Neuronal stem cell (in vitro differentiated cells): ENCODE measurements at regions not wholly inside any gene's neighbourhood (a gene's known extent, or its start where the extent isn't known, plus 50 kb on each side); places are given as distances from the start of the nearest gene placed in this dataset.

Experiments used
- DNase-seq: peaks from one replicate; pipeline ENCODE4 v3.0.0-alpha.2; 2013; ENCODE audit warnings: low spot score
- H2AFZ ChIP-seq: one replicate; pipeline ENCODE4 v1.6.1; 2013; ENCODE audit warnings: mild to moderate bottlenecking, low read length, inconsistent platforms
- H2AK5ac ChIP-seq: 2 replicates; pipeline ENCODE4 v1.6.1; 2013; ENCODE audit warnings: low read depth, mild to moderate bottlenecking, inconsistent platforms, low read length, moderate library complexity, mixed read lengths
- H2BK120ac ChIP-seq: 2 replicates; pipeline ENCODE4 v1.6.1; 2013; ENCODE audit warnings: low read depth, mild to moderate bottlenecking, inconsistent platforms, low read length, moderate library complexity, mixed read lengths
- H2BK12ac ChIP-seq: one replicate; pipeline ENCODE4 v1.6.1; 2013; ENCODE audit warnings: low read length, inconsistent platforms
- H2BK15ac ChIP-seq: 2 replicates; pipeline ENCODE4 v1.6.1; 2013; ENCODE audit warnings: mild to moderate bottlenecking, low read length, inconsistent platforms, mixed read lengths
- H2BK5ac ChIP-seq: one replicate; pipeline ENCODE4 v1.6.1; 2013; ENCODE audit warnings: inconsistent platforms, mild to moderate bottlenecking, low read length, moderate library complexity
- H3K14ac ChIP-seq: one replicate; pipeline ENCODE4 v1.6.1; 2013; ENCODE audit warnings: low read length, inconsistent platforms
- H3K18ac ChIP-seq: 2 replicates; pipeline ENCODE4 v1.6.1; 2013; ENCODE audit warnings: low read length, inconsistent platforms
- H3K23ac ChIP-seq: 2 replicates; pipeline ENCODE4 v1.6.1; 2013; ENCODE audit warnings: low read depth, mild to moderate bottlenecking, mixed read lengths, low read length, inconsistent platforms; ENCODE audit not compliant: poor library complexity
- H3K27ac ChIP-seq: replicated peaks from 3 replicates; pipeline ENCODE4 v1.5.1; 2013; ENCODE audit warnings: low read length, inconsistent platforms
- H3K27me3 ChIP-seq, 3 experiments: 2 replicates each; pipeline ENCODE4 v1.6.1; 2013; ENCODE audit warnings: low read length in 3 of 3, mild to moderate bottlenecking in 2 of 3, inconsistent platforms in 1 of 3, low read depth in 1 of 3, mixed read lengths in 1 of 3, moderate library complexity in 1 of 3; ENCODE audit not compliant: control insufficient read depth in 3 of 3, insufficient read depth in 3 of 3
- H3K36me3 ChIP-seq, 2 donors: replicated peaks in 1 of 2; 2 replicates each; pipeline ENCODE4 v1.6.1; 2013; ENCODE audit warnings: low read length in 2 of 2; ENCODE audit not compliant: control insufficient read depth in 2 of 2, insufficient read depth in 2 of 2
- H3K4ac ChIP-seq: 2 replicates; pipeline ENCODE4 v1.6.1; 2013; ENCODE audit warnings: inconsistent platforms, mild to moderate bottlenecking, low read length, moderate library complexity
- H3K4me1 ChIP-seq, 2 donors: 1 replicate in 1 of 2; 2 replicates in 1 of 2; pipeline ENCODE4 v1.6.1; 2013; ENCODE audit warnings: low read length in 2 of 2, low read depth in 1 of 2; ENCODE audit not compliant: control insufficient read depth in 2 of 2, insufficient read depth in 1 of 2
- H3K4me2 ChIP-seq: one replicate; pipeline ENCODE4 v1.6.1; 2013; ENCODE audit warnings: mild to moderate bottlenecking, low read length, inconsistent platforms; ENCODE audit not compliant: insufficient read depth, poor library complexity, severe bottlenecking
- H3K4me3 ChIP-seq, 2 donors: 2 replicates each; pipeline ENCODE4 v1.5.1; 2013; ENCODE audit warnings: low read length in 2 of 2, mild to moderate bottlenecking in 2 of 2, inconsistent platforms in 1 of 2, moderate library complexity in 1 of 2
- H3K79me1 ChIP-seq: one replicate; pipeline ENCODE4 v1.6.1; 2013; ENCODE audit warnings: low read depth, mild to moderate bottlenecking, inconsistent platforms, low read length, moderate library complexity
- H3K9ac ChIP-seq: one replicate; pipeline ENCODE4 v1.6.1; 2013; ENCODE audit warnings: mild to moderate bottlenecking, low read depth, low read length, inconsistent platforms; ENCODE audit not compliant: poor library complexity
- H3K9me3 ChIP-seq, 2 donors: replicated peaks in 1 of 2; 2 replicates each; pipeline versions ENCODE3 to v1.6.1; 2013; ENCODE audit warnings: low read length in 2 of 2, mild to moderate bottlenecking in 2 of 2, inconsistent platforms in 1 of 2, low read depth in 1 of 2, mixed read lengths in 1 of 2, moderate library complexity in 1 of 2; ENCODE audit not compliant: control insufficient read depth in 2 of 2, insufficient read depth in 1 of 2
- H4K8ac ChIP-seq: one replicate; pipeline ENCODE4 v1.6.1; 2013; ENCODE audit warnings: low read depth, mild to moderate bottlenecking, inconsistent platforms, low read length, moderate library complexity
- H4K91ac ChIP-seq: one replicate; pipeline ENCODE4 v1.6.1; 2013; ENCODE audit warnings: low read length, low read depth, mild to moderate bottlenecking, inconsistent platforms; ENCODE audit not compliant: poor library complexity
- WGBS, 2 donors: extraction: QIAGEN DNeasy Blood & Tissue Kit; methylation state at CpG; one replicate each; pipeline ENCODE4 v1.1.7; 2013; ENCODE audit warnings: missing lambda C conversion rate in 2 of 2, mixed read lengths in 1 of 2; ENCODE audit not compliant: insufficient read length in 2 of 2, insufficient replicate concordance in 1 of 2; ENCODE audit errors: extremely low coverage in 2 of 2; 5-methylcytosine and 5-hydroxymethylcytosine counted together

DNA sequence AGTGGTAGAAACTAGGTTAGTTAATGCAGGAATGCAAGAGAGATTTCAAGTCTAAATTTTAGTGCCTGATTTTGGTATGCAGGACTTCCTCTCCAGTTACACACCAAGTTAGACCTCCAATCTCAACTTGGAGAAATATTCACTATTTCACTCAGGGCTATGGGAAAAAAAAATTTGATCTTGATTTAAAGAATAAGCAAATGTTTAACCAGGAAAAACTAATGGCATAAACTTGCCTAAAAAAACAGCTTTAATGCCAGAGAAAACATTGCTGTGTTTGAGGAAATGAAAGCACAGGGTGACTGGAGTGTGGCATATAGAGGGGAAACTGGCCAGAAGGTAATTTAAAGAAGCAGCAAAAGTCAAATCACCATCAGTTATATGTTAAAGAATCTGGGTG is 575.4 kb upstream of the LRRC4C start:
- no peak for DNase-seq

DNA sequence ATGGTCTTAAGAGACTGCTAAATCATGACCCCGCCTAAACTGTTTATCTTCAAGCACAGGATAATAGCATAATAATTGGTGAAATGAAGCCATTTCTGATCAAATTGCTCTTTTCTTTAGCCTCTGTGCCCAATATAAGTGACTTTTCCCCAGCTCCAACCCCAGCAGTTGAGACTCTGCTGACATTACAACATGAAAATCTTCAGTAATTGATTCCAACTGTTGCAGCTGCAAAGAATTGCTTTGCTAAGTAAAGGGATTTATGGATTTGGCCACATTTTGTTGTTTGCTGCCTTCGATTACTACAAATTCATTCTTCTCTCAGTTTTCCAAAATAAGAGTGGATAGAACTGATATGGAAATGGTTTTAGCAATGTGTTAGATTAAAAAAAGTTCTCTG is 576.7 kb upstream of the LRRC4C start:
- H3K4ac ChIP-seq = no peak overlapping the region
- H3K4me2 ChIP-seq = no peak overlapping the region
- no peak overlapping the region for H2BK12ac ChIP-seq
- H3K27ac ChIP-seq = no peak overlapping the region
- H3K23ac ChIP-seq = no peak overlapping the region
- no peaks in the 10 kb centered on the region for H3K79me1 ChIP-seq
- no peaks in the 10 kb centered on the region for H3K4me1 ChIP-seq
- H2AFZ ChIP-seq = no peak overlapping the region
- no peaks in the 10 kb centered on the region for H3K27me3 ChIP-seq
- no peak overlapping the region for H4K91ac ChIP-seq
- no peak overlapping the region for H3K18ac ChIP-seq
- DNase-seq = no peak
- H3K9ac ChIP-seq = no peak overlapping the region
- no peak overlapping the region for H4K8ac ChIP-seq
- H2BK120ac ChIP-seq = no peak overlapping the region
- no peak overlapping the region for H2BK5ac ChIP-seq
- no peaks in the 10 kb centered on the region for H3K36me3 ChIP-seq
- H2BK15ac ChIP-seq = no peak overlapping the region
- H2AK5ac ChIP-seq = no peak overlapping the region
- H3K9me3 ChIP-seq = no peaks in the 10 kb centered on the region
- no peak overlapping the region for H3K4me3 ChIP-seq
- WGBS, 2 donors = no CpG with 5 or more reads among the region's 2 CpGs
- no peak overlapping the region for H3K14ac ChIP-seq

More for the DNA sequence above, 575.4 kb upstream of the LRRC4C start:
- Histone ChIP-seq H3K36me3 (no peaks in the 10 kb centered on the region), H2AFZ (no peak overlapping the region), H3K4me3 (no peak overlapping the region), H4K8ac (no peak overlapping the region), H3K27me3 (no peaks in the 10 kb centered on the region), H4K91ac (no peak overlapping the region), H3K9me3 (no peaks in the 10 kb centered on the region), H3K79me1 (no peaks in the 10 kb centered on the region), H3K27ac (no peak overlapping the region), H3K4me1 (no peaks in the 10 kb centered on the region), H2BK12ac (no peak overlapping the region), H2BK15ac (no peak overlapping the region), H3K4me2 (no peak overlapping the region), H2AK5ac (no peak overlapping the region), H3K4ac (no peak overlapping the region), H3K14ac (no peak overlapping the region), H3K23ac (no peak overlapping the region), H2BK5ac (no peak overlapping the region), H3K9ac (no peak overlapping the region), H3K18ac (no peak overlapping the region), H2BK120ac (no peak overlapping the region)

DNA sequence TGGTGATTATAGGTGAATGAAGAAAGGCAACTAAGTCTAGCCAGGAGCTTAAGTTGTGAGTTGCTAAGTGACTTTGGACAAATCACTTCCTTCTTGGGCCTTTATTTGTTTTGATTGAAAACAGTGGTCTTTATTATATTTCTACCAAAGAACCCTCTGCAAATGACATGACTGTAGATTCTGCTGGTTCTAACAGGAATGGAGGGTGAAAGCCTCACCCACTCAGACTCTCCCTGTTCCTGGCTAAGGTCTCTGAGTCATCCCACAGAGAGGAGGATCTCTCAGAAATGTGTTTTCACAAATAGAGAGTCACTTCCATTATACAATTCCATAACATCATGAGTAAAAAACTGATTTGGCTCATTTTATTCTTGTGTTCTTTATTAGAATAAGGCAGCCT is 583.9 kb upstream of the LRRC4C start:
- no peak for DNase-seq
- Histone ChIP-seq H2BK5ac (no peak overlapping the region), H2AFZ (no peak overlapping the region), H3K27ac (no peak overlapping the region), H3K36me3 (no peaks in the 10 kb centered on the region), H3K23ac (no peak overlapping the region), H3K9ac (no peak overlapping the region), H3K18ac (no peak overlapping the region), H2BK15ac (no peak overlapping the region), H3K4ac (no peak overlapping the region), H3K79me1 (no peaks in the 10 kb centered on the region), H3K9me3 (no peaks in the 10 kb centered on the region), H3K4me2 (no peak overlapping the region), H4K91ac (no peak overlapping the region), H4K8ac (no peak overlapping the region), H3K27me3 (no peaks in the 10 kb centered on the region), H3K4me1 (peaks cover 0 to 1% of the 10 kb centered on the region in 2 donors), H2BK120ac (no peak overlapping the region), H3K14ac (no peak overlapping the region), H2AK5ac (no peak overlapping the region), H2BK12ac (no peak overlapping the region), H3K4me3 (no peak overlapping the region)

DNA sequence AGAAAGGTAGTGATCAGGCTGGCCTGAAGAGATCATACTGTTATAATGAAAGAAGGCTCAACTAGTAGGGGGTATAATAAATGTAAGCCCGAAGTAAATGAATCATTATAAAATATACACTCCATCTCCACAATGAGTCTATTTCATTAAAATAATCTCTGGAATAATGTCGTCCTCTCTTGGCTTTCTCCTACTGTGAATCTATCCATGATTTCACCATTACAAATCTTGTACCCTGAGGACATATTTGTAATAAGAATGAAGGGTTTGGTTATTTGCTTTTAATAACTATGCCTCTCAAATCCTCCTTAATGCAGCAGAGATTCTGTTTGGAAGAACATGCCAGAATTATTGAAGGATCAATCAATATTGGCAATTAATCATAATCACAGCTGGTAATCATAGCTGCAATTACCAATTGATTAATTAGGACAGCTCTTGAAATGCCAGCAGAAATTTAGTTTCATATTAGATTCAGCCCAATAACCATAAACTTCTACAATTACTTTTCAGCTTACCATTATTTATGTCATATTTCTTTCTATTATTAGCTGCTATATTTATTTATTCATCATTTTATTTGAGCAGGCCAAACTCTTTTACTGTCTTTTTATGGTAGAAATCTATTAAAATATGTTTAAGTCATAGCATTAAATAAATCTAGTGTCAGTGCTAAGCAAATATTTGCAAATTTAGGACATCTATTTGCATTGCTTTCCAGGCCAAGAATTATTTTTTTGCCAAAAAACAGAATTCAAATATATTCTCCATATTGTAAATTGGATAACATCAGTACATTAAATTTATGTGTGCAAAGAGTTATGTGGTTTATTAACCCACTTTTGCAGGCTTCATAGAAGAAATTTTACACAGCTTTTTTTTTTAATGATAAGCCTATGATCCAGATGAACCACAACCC is 588.4 kb upstream of the LRRC4C start:
- Histone ChIP-seq H2BK15ac (no peak overlapping the region), H3K23ac (no peak overlapping the region), H3K9me3 (no peaks in the 10 kb centered on the region), H3K4me2 (no peak overlapping the region), H3K4me3 (no peak overlapping the region), H2BK5ac (no peak overlapping the region), H4K91ac (no peak overlapping the region), H3K9ac (no peak overlapping the region), H3K4ac (no peak overlapping the region), H3K4me1 (no peaks in the 10 kb centered on the region), H2BK120ac (no peak overlapping the region), H2AFZ (no peak overlapping the region), H3K79me1 (no peaks in the 10 kb centered on the region), H3K18ac (no peak overlapping the region), H4K8ac (no peak overlapping the region), H3K27me3 (no peaks in the 10 kb centered on the region), H2BK12ac (no peak overlapping the region), H3K14ac (no peak overlapping the region), H3K36me3 (no peaks in the 10 kb centered on the region), H3K27ac (no peak overlapping the region), H2AK5ac (no peak overlapping the region)
- no CpG with 5 or more reads among the region's 2 CpGs for WGBS, 2 donors
- no peak for DNase-seq
